Pancreas (tissue), 10 donors: ENCODE measurements at regions not wholly inside any gene's neighbourhood (a gene's known extent, or its start where the extent isn't known, plus 50 kb on each side); places are given as distances from the start of the nearest gene placed in this dataset.
A peak's percentile ranks its signal among the peaks of the same experiment; 100 is the strongest.

Experiments
- ATAC-seq, 4 donors: fragments of 200-7000 bp; cut with Tn5 transposase; one replicate each; pipeline versions ENCODE4 v1.8.0 to v1.9.1; 2020; ENCODE audit warnings: mild to moderate bottlenecking in 4 of 4, moderate library complexity in 4 of 4
- DNase-seq, 6 donors: peaks; one replicate each; pipeline ENCODE4 v3.0.0-alpha.2; 2020
- FAIRE-seq: peaks from 2 replicates; lab custom pipeline; 2012; peaks lifted over from hg19 to GRCh38; lab: Jason Lieb, UNC
- H3K27ac ChIP-seq, 4 donors: fragments of 200-600 bp; sonication (generic); 1 replicate in 3 of 4; 2 replicates in 1 of 4; pipeline versions ENCODE4 v1.5.0 to v1.8.0; 2020
- H3K27me3 ChIP-seq, 4 donors: fragments of 200-600 bp; one replicate each; pipeline ENCODE4 v1.8.0; 2021
- H3K36me3 ChIP-seq, 3 donors: fragments of 200-600 bp; sonication (generic) in 1 of 3; one replicate each; pipeline versions ENCODE4 v1.5.0 to v1.8.0; 2020 to 2021
- H3K4me1 ChIP-seq, 3 donors: fragments of 200-600 bp; one replicate each; pipeline ENCODE4 v1.8.0; 2021
- H3K4me3 ChIP-seq, 4 donors: fragments of 200-600 bp; sonication (generic) in 2 of 4; one replicate each; pipeline versions ENCODE4 v1.5.0 to v1.8.0; 2020 to 2021
- H3K9me3 ChIP-seq, 4 donors: fragments of 200-600 bp; one replicate each; pipeline ENCODE4 v1.8.0; 2021
- CTCF ChIP-seq, 4 donors: fragments of 200-600 bp; sonication (generic) in 3 of 4; IDR thresholded peaks; one replicate each; pipeline versions ENCODE4 v1.5.0 to v1.8.0; 2021; ENCODE audit warnings: antibody characterized with exemption in 4 of 4
- WGBS, 2 donors: extraction: QIAGEN DNeasy Blood & Tissue Kit; methylation state at CpG; one replicate each; pipeline ENCODE4 v1.1.7; 2013; 5-methylcytosine and 5-hydroxymethylcytosine counted together
- intact Hi-C, 3 donors: fragments of 100-400 bp; cut with DNase I; formaldehyde crosslinking; loops; one replicate each; pipeline versions ENCODE4 v1.11.1 to v1.14.2; 2022
- donor health status: healthy with polysubstance abuse.
- donor health status: DM: no; HTN: no; CAD: no; lungs with moderate emphysema.
- donor health status: DM: no; HTN: no; CAD: no.
- donor health status: control.
- donor health status: control.
- donor health status: Bipolar disorder and iron deficiency.
- donor health status: DM: yes; HTN: yes; CAD: no.
- donor health status: DM: no; HTN: no; CAD: no.
- donor health status: DM: no; HTN: no; CAD: no.
- donor health status: DM: yes; HTN: yes; CAD: no.

- H3K36me3 ChIP-seq = no peaks in the 10 kb centered on the region
- FAIRE-seq (no peak), DNase-seq (no peak), ATAC-seq (no peak)
- intact Hi-C loops = no loop called here
- no peak for TF ChIP-seq CTCF (IDR thresholded peaks at IDR 0.05)
- H3K27me3 ChIP-seq = no peaks in the 10 kb centered on the region
- H3K27ac ChIP-seq = no peak overlapping the region
- H3K9me3 ChIP-seq = no peaks in the 10 kb centered on the region
- H3K4me1 ChIP-seq = no peaks in the 10 kb centered on the region
- 83 to 89% methylated on average over 5 of the region's 5 CpGs for WGBS, 2 donors
- no peak overlapping the region for H3K4me3 ChIP-seq
These were observed 68.9 kb upstream of the CDH18 start for GRCh38 chr5:20056933-20057332.

GRCh38 chr5:20055301-20055700 is 67.3 kb upstream of the CDH18 start:
- Histone ChIP-seq H3K4me3 (no peak overlapping the region), H3K36me3 (no peaks in the 10 kb centered on the region), H3K4me1 (no peaks in the 10 kb centered on the region), H3K27me3 (no peaks in the 10 kb centered on the region), H3K27ac (no peak overlapping the region), H3K9me3 (no peaks in the 10 kb centered on the region)
- intact Hi-C loops = no loop called here
- FAIRE-seq (no peak), DNase-seq (no peak), ATAC-seq (no peak)
- no peak for TF ChIP-seq CTCF (IDR thresholded peaks at IDR 0.05)
- WGBS, 2 donors = 71 to 86% methylated on average over 1 of the region's 1 CpG

- TF ChIP-seq CTCF (IDR thresholded peaks at IDR 0.05) = no peak
- Histone ChIP-seq H3K36me3 (no peaks in the 10 kb centered on the region), H3K27me3 (no peaks in the 10 kb centered on the region), H3K4me1 (no peaks in the 10 kb centered on the region), H3K9me3 (no peaks in the 10 kb centered on the region), H3K4me3 (no peak overlapping the region), H3K27ac (no peak overlapping the region)
- no peak for ATAC-seq
- intact Hi-C loops = no loop called here
- no peak for DNase-seq
- FAIRE-seq = no peak
These were observed 62.3 kb upstream of the CDH18 start for GRCh38 chr5:20050262-20050661.

- Histone ChIP-seq H3K27ac (no peak overlapping the region), H3K4me1 (peaks cover 0 to 7% (median 5%) of the 10 kb centered on the region in 3 donors), H3K9me3 (no peaks in the 10 kb centered on the region), H3K4me3 (no peak overlapping the region), H3K36me3 (no peaks in the 10 kb centered on the region), H3K27me3 (no peaks in the 10 kb centered on the region)
- intact Hi-C loops = no loop called here
- ATAC-seq (no peak), DNase-seq (no peak), FAIRE-seq (no peak)
- TF ChIP-seq CTCF (IDR thresholded peaks at IDR 0.05) = no peak
These were observed 56.5 kb upstream of the CDH18 start for GRCh38 chr5:20044460-20044859.

GRCh38 chr5:20041326-20042274 is 53.6 kb upstream of the CDH18 start:
- no peak for FAIRE-seq
- WGBS, 2 donors = 25 to 28% methylated on average over 6 of the region's 6 CpGs
- no peak overlapping the region for H3K27ac ChIP-seq

More at GRCh38 chr5:20041326-20042274, 53.6 kb upstream of the CDH18 start:
- Histone ChIP-seq H3K27me3 (no peaks in the 10 kb centered on the region), H3K4me1 (peaks cover 0 to 7% (median 5%) of the 10 kb centered on the region in 3 donors), H3K4me3 (no peak overlapping the region), H3K36me3 (no peaks in the 10 kb centered on the region), H3K9me3 (no peaks in the 10 kb centered on the region)
- peak in 1 of 4 donors; percentile 17 for ATAC-seq
- intact Hi-C loops = no loop called here
- no peak for DNase-seq
- TF ChIP-seq CTCF (IDR thresholded peaks at IDR 0.05) = no peak
